ENCODE measurements at regions not wholly inside any gene's neighbourhood (a gene's known extent, or its start where the extent isn't known, plus 50 kb on each side); places are given as distances from the start of the nearest gene placed in this dataset.

DNA sequence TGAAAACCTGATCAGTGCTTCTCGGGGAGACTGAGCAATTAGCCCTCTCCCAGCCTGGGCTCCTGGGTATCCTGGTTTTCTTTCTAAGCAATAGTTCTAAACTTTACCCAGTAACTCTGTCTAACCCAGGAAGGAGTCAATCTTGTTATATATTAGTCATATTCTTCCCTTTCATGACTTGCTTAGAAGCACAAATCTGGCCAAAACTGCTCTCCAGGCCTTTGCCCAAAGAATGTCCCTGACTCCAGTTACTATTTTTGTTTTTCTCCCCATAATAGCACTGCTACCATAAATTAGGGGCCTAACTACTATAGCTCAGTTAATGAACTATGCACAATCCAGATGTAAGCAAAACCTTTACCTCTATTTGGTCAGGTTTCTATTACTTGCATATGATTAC is 355.8 kb upstream of the HTR2A start:
- no peaks in the 10 kb centered on the region for H3K9me3 ChIP-seq (ENCODE audit: control insufficient read depth in 2 of 2, insufficient read depth in 1 of 2, low read depth in 1 of 2, low read length in 1 of 2)
- H3K4me1 ChIP-seq (ENCODE audit: control insufficient read depth in 2 of 2, insufficient read depth in 2 of 2, low read length in 1 of 2): no peaks in the 10 kb centered on the region
- 91 to 95% methylated on average over 1 of the region's 1 CpG for whole genome bisulfite sequencing, 2 donors
- H3K4me3 ChIP-seq (ENCODE audit: low read depth in 1 of 2, low read length in 2 of 2): no peak overlapping the region
- no peaks in the 10 kb centered on the region for H3K27me3 ChIP-seq (ENCODE audit: control insufficient read depth in 1 of 2, insufficient read depth in 2 of 2, low read length in 2 of 2)
- no peak overlapping the region for H3K27ac ChIP-seq (ENCODE audit: low read depth in 2 of 2, low read length in 1 of 2)
- H3K36me3 ChIP-seq (ENCODE audit: control insufficient read depth in 2 of 2, insufficient read depth in 2 of 2, low read length in 1 of 2): no peaks in the 10 kb centered on the region

DNA sequence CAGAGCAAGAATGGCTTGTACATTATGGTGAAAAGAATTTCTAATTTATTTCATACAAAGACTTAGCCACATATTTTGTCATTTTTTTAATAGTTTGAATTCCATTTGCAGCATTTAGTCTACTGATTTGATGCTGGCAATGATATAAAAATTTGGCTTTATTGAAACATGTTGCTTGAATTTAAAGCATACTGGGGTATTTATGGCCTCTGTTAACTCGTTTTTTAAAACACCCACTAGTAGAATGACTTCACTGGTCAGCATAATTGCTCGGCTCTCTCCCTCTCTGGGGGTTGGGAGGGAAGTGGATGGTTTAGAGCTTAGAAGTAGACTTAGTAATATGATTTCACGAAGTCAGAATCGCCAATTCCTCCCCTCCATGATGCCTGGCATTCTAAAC is 354.9 kb upstream of the HTR2A start:
- no peak overlapping the region for H3K4me3 ChIP-seq (ENCODE audit: low read depth in 1 of 2, low read length in 2 of 2)
- H3K36me3 ChIP-seq (ENCODE audit: control insufficient read depth in 2 of 2, insufficient read depth in 2 of 2, low read length in 1 of 2): no peaks in the 10 kb centered on the region
- no peaks in the 10 kb centered on the region for H3K27me3 ChIP-seq (ENCODE audit: control insufficient read depth in 1 of 2, insufficient read depth in 2 of 2, low read length in 2 of 2)
- no peaks in the 10 kb centered on the region for H3K4me1 ChIP-seq (ENCODE audit: control insufficient read depth in 2 of 2, insufficient read depth in 2 of 2, low read length in 1 of 2)
- no peaks in the 10 kb centered on the region for H3K9me3 ChIP-seq (ENCODE audit: control insufficient read depth in 2 of 2, insufficient read depth in 1 of 2, low read depth in 1 of 2, low read length in 1 of 2)
- WGBS, 2 donors: 75 to 76% methylated on average over 4 of the region's 4 CpGs
- no peak overlapping the region for H3K27ac ChIP-seq (ENCODE audit: low read depth in 2 of 2, low read length in 1 of 2)

DNA sequence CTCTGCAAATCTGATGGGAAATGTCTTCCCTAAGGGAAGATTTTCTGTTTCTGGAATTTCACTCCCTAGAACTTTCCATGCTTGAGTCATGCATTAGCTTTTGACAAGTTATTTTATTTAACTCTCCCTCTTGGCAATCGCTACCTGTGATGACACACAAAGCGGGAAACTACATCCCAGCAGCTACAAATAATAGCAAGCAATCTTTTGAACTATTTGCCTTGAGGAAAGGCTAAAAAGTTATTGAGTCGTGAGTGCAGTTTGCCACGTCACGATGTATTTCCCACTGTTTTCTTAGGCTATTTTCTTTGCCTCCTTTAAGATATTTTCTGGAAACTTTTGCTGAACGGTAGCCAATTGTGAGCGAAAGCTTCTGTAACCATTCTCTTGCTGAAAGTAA is 353.3 kb upstream of the HTR2A start:
- Histone ChIP-seq H3K9me3 (ENCODE audit: control insufficient read depth in 2 of 2, insufficient read depth in 1 of 2, low read depth in 1 of 2, low read length in 1 of 2) (no peaks in the 10 kb centered on the region), H3K27me3 (ENCODE audit: control insufficient read depth in 1 of 2, insufficient read depth in 2 of 2, low read length in 2 of 2) (no peaks in the 10 kb centered on the region), H3K36me3 (ENCODE audit: control insufficient read depth in 2 of 2, insufficient read depth in 2 of 2, low read length in 1 of 2) (no peaks in the 10 kb centered on the region), H3K27ac (ENCODE audit: low read depth in 2 of 2, low read length in 1 of 2) (no peak overlapping the region), H3K4me1 (ENCODE audit: control insufficient read depth in 2 of 2, insufficient read depth in 2 of 2, low read length in 1 of 2) (no peaks in the 10 kb centered on the region), H3K4me3 (ENCODE audit: low read depth in 1 of 2, low read length in 2 of 2) (no peak overlapping the region)
- 40 to 50% methylated on average over 7 of the region's 7 CpGs for WGBS, 2 donors

DNA sequence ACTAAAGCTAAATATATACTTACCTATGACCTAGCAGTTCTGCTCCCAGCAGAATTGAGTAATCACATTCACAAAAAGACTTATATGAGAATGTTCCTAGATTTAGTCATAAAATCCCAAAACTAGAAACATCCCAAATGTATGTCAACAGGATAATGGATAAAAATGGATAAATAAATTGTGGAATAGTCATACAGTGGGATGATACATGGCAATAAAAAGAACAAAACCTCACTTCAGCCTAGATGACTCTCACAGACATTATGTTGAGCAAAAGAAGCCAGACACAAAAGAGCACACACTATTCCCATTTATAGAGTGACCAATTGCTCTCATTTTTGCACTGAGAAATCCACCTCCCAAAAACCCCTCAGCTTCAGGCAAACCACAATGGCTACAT is 352.4 kb upstream of the HTR2A start:
- Histone ChIP-seq H3K36me3 (ENCODE audit: control insufficient read depth in 2 of 2, insufficient read depth in 2 of 2, low read length in 1 of 2) (no peaks in the 10 kb centered on the region), H3K27ac (ENCODE audit: low read depth in 2 of 2, low read length in 1 of 2) (no peak overlapping the region), H3K4me1 (ENCODE audit: control insufficient read depth in 2 of 2, insufficient read depth in 2 of 2, low read length in 1 of 2) (no peaks in the 10 kb centered on the region), H3K9me3 (ENCODE audit: control insufficient read depth in 2 of 2, insufficient read depth in 1 of 2, low read depth in 1 of 2, low read length in 1 of 2) (no peaks in the 10 kb centered on the region), H3K4me3 (ENCODE audit: low read depth in 1 of 2, low read length in 2 of 2) (no peak overlapping the region), H3K27me3 (ENCODE audit: control insufficient read depth in 1 of 2, insufficient read depth in 2 of 2, low read length in 2 of 2) (no peaks in the 10 kb centered on the region)

DNA sequence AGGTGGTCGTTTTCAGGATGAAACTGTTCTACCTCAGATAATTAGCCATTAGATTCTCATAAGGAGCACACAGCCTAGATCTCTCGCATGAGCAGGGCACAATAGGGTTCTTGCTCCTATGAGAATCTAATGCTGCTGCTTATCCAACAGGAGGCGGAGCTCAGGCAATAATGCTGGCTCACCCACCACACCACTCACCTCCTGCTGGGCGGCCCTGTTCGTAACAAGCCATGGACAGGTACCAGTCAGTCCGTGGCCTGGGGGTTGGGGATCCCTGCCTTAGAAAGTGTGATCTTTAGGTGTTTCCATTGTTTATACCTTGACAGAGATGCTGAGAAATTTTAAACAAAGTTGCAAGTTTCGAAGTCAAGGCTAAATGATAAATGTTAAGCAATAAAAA is 344.6 kb upstream of the HTR2A start:
- Histone ChIP-seq H3K4me3 (ENCODE audit: low read depth in 1 of 2, low read length in 2 of 2) (no peak overlapping the region), H3K9me3 (ENCODE audit: control insufficient read depth in 2 of 2, insufficient read depth in 1 of 2, low read depth in 1 of 2, low read length in 1 of 2) (no peaks in the 10 kb centered on the region), H3K4me1 (ENCODE audit: control insufficient read depth in 2 of 2, insufficient read depth in 2 of 2, low read length in 1 of 2) (no peaks in the 10 kb centered on the region), H3K27ac (ENCODE audit: low read depth in 2 of 2, low read length in 1 of 2) (no peak overlapping the region), H3K27me3 (ENCODE audit: control insufficient read depth in 1 of 2, insufficient read depth in 2 of 2, low read length in 2 of 2) (no peaks in the 10 kb centered on the region), H3K36me3 (ENCODE audit: control insufficient read depth in 2 of 2, insufficient read depth in 2 of 2, low read length in 1 of 2) (no peaks in the 10 kb centered on the region)
- WGBS, 2 donors: 83 to 86% methylated on average over 7 of the region's 7 CpGs

DNA sequence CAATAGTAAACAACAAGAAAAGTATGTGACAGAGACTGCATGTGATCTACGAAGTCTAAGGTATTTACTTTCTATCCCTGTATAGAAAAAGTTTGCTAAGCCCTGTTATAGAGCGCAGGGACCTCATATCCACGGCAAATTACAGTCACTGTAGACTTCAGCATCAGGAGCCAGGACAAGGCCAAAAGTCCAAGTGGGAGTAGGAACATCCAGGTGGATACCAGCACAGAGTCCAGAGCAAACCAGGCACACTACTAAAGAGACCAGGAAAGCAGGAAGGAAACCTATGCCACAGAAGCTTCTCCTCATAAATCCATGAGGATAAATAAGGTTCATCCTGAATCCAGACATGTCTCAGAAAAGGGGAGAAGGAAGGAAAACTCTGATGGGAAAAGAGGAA is 342.2 kb upstream of the HTR2A start:
- Histone ChIP-seq H3K4me3 (ENCODE audit: low read depth in 1 of 2, low read length in 2 of 2) (no peak overlapping the region), H3K9me3 (ENCODE audit: control insufficient read depth in 2 of 2, insufficient read depth in 1 of 2, low read depth in 1 of 2, low read length in 1 of 2) (no peaks in the 10 kb centered on the region), H3K4me1 (ENCODE audit: control insufficient read depth in 2 of 2, insufficient read depth in 2 of 2, low read length in 1 of 2) (no peaks in the 10 kb centered on the region), H3K36me3 (ENCODE audit: control insufficient read depth in 2 of 2, insufficient read depth in 2 of 2, low read length in 1 of 2) (no peaks in the 10 kb centered on the region), H3K27me3 (ENCODE audit: control insufficient read depth in 1 of 2, insufficient read depth in 2 of 2, low read length in 2 of 2) (no peaks in the 10 kb centered on the region), H3K27ac (ENCODE audit: low read depth in 2 of 2, low read length in 1 of 2) (no peak overlapping the region)
- WGBS, 2 donors: 87 to 90% methylated on average over 3 of the region's 3 CpGs

DNA sequence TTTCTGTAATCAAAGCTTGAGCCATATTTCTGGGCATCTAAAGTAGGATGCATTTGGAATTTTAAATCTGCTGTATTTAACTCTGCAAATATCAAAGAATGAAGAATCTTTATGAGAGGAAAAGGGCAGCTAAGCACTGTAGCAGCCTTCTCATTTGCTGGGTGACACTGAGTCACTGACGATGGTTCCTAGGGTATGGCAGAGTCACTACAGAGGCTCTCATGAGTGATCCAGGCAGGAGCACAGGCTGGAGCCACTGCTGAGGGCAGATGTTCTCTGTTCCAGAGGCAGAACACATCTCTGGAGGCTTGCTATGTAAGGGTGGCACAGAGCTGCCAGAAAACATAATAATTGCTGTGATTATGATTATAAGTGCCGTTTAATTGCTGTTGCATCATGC is 340.7 kb upstream of the HTR2A start:
- no peaks in the 10 kb centered on the region for H3K27me3 ChIP-seq (ENCODE audit: control insufficient read depth in 1 of 2, insufficient read depth in 2 of 2, low read length in 2 of 2)
- H3K9me3 ChIP-seq (ENCODE audit: control insufficient read depth in 2 of 2, insufficient read depth in 1 of 2, low read depth in 1 of 2, low read length in 1 of 2): no peaks in the 10 kb centered on the region
- H3K4me1 ChIP-seq (ENCODE audit: control insufficient read depth in 2 of 2, insufficient read depth in 2 of 2, low read length in 1 of 2): no peaks in the 10 kb centered on the region
- H3K36me3 ChIP-seq (ENCODE audit: control insufficient read depth in 2 of 2, insufficient read depth in 2 of 2, low read length in 1 of 2): no peaks in the 10 kb centered on the region
- H3K27ac ChIP-seq (ENCODE audit: low read depth in 2 of 2, low read length in 1 of 2): no peak overlapping the region
- 60 to 74% methylated on average over 2 of the region's 2 CpGs for WGBS, 2 donors
- no peak overlapping the region for H3K4me3 ChIP-seq (ENCODE audit: low read depth in 1 of 2, low read length in 2 of 2)

DNA sequence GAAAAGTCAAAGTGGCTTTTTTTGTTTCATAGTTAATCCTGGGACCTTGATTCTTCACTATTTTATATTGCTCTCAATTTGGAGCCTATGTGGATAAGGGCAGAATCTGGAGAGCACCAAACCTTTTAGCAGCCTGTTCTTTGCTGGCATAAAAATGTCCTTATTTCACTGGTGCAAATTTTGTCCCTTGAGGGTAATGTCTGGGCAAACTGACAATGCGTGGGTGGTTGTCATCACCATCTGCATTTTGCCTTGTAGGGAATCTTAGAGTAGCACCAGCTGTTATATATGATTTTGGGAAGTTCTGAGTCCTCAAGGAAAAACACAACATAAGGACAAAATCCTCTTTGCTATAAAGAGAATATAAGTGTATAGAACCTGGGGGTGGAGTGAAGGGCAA is 336.9 kb upstream of the HTR2A start:
- WGBS, 2 donors: 67 to 85% methylated on average over 1 of the region's 1 CpG
- H3K4me3 ChIP-seq (ENCODE audit: low read depth in 1 of 2, low read length in 2 of 2): no peak overlapping the region
- no peaks in the 10 kb centered on the region for H3K36me3 ChIP-seq (ENCODE audit: control insufficient read depth in 2 of 2, insufficient read depth in 2 of 2, low read length in 1 of 2)
- H3K27me3 ChIP-seq (ENCODE audit: control insufficient read depth in 1 of 2, insufficient read depth in 2 of 2, low read length in 2 of 2): no peaks in the 10 kb centered on the region
- H3K9me3 ChIP-seq (ENCODE audit: control insufficient read depth in 2 of 2, insufficient read depth in 1 of 2, low read depth in 1 of 2, low read length in 1 of 2): no peaks in the 10 kb centered on the region
- no peaks in the 10 kb centered on the region for H3K4me1 ChIP-seq (ENCODE audit: control insufficient read depth in 2 of 2, insufficient read depth in 2 of 2, low read length in 1 of 2)
- H3K27ac ChIP-seq (ENCODE audit: low read depth in 2 of 2, low read length in 1 of 2): no peak overlapping the region

DNA sequence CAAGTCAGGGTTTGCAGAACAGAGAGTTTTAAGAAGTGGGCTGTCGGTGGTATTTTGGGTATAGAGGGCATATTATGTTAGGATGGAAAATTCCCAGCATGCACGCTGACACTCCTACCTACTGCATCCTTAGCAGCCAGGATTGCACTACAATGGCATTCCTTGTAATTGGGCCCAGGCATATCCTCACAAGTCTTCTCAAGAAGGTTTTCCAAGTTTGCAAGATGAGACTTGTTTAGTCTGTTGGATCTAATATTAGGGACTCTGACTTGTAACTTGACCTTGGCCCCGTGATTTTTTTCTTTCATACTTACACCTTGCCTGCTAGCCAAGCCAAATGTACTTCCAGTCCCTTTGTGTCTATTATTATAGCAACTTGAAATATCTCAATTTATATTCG is 335.7 kb upstream of the HTR2A start:
- 57 to 72% methylated on average over 4 of the region's 4 CpGs for WGBS, 2 donors
- Histone ChIP-seq H3K9me3 (ENCODE audit: control insufficient read depth in 2 of 2, insufficient read depth in 1 of 2, low read depth in 1 of 2, low read length in 1 of 2) (no peaks in the 10 kb centered on the region), H3K36me3 (ENCODE audit: control insufficient read depth in 2 of 2, insufficient read depth in 2 of 2, low read length in 1 of 2) (no peaks in the 10 kb centered on the region), H3K4me3 (ENCODE audit: low read depth in 1 of 2, low read length in 2 of 2) (no peak overlapping the region), H3K4me1 (ENCODE audit: control insufficient read depth in 2 of 2, insufficient read depth in 2 of 2, low read length in 1 of 2) (no peaks in the 10 kb centered on the region), H3K27ac (ENCODE audit: low read depth in 2 of 2, low read length in 1 of 2) (no peak overlapping the region), H3K27me3 (ENCODE audit: control insufficient read depth in 1 of 2, insufficient read depth in 2 of 2, low read length in 2 of 2) (no peaks in the 10 kb centered on the region)

DNA sequence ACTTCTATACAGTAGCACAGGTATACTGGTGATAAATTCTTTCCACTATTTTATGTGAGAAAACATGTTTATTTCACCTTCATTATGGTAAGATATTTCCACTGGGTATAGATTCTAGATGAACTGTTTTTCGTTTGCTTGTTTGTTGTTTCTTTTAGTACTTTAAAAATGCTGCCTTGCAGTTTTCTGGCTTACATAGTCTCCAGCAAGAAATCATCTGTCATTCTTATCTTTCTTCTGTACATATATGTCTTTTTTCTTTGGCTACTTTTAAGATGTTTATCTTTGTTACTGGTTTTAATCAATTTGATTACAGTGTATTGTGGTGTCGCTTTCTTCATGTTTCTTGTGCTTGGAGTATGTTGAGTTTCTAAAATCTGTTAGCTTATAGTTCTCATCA is 333.3 kb upstream of the HTR2A start:
- Histone ChIP-seq H3K36me3 (ENCODE audit: control insufficient read depth in 2 of 2, insufficient read depth in 2 of 2, low read length in 1 of 2) (no peaks in the 10 kb centered on the region), H3K4me1 (ENCODE audit: control insufficient read depth in 2 of 2, insufficient read depth in 2 of 2, low read length in 1 of 2) (no peaks in the 10 kb centered on the region), H3K27ac (ENCODE audit: low read depth in 2 of 2, low read length in 1 of 2) (no peak overlapping the region), H3K4me3 (ENCODE audit: low read depth in 1 of 2, low read length in 2 of 2) (no peak overlapping the region), H3K27me3 (ENCODE audit: control insufficient read depth in 1 of 2, insufficient read depth in 2 of 2, low read length in 2 of 2) (no peaks in the 10 kb centered on the region), H3K9me3 (ENCODE audit: control insufficient read depth in 2 of 2, insufficient read depth in 1 of 2, low read depth in 1 of 2, low read length in 1 of 2) (no peaks in the 10 kb centered on the region)
- WGBS, 2 donors: 69 to 71% methylated on average over 2 of the region's 2 CpGs
